Esophagus muscularis mucosa (tissue), 4 donors: ENCODE measurements at regions not wholly inside any gene's neighbourhood (a gene's known extent, or its start where the extent isn't known, plus 50 kb on each side); places are given as distances from the start of the nearest gene placed in this dataset.
"Not testable (repeated sequence)": the region's sequence is repeated elsewhere in the genome, so short reads cannot be mapped to it uniquely, and the experiment has no call there.

ENCODE experiments used
- DNase-seq: peaks from one replicate; pipeline ENCODE4 v3.0.0-alpha.2; 2017; ENCODE audit errors: extremely low spot score
- H3K27ac ChIP-seq, 4 donors: fragments of 200-600 bp; sonication (generic); replicated peaks in 1 of 4; 1 replicate in 3 of 4; 2 replicates in 1 of 4; pipeline ENCODE4 v1.5.1; 2016 to 2019; ENCODE audit warnings: mild to moderate bottlenecking in 1 of 4
- H3K27me3 ChIP-seq, 4 donors: fragments of 200-600 bp; sonication (generic); one replicate each; pipeline versions ENCODE4 v1.5.1 to v1.6.0; 2016 to 2019
- H3K36me3 ChIP-seq, 4 donors: fragments of 200-600 bp; sonication (generic); one replicate each; pipeline ENCODE4 v1.5.1; 2016 to 2019
- H3K4me1 ChIP-seq, 4 donors: fragments of 200-600 bp; sonication (generic); one replicate each; pipeline ENCODE4 v1.5.1; 2016 to 2019
- H3K4me3 ChIP-seq, 4 donors: fragments of 200-600 bp; sonication (generic); 1 replicate in 2 of 4; 2 replicates in 2 of 4; pipeline ENCODE4 v1.5.1; 2016 to 2019; ENCODE audit warnings: mild to moderate bottlenecking in 4 of 4, moderate library complexity in 1 of 4
- H3K9me3 ChIP-seq, 4 donors: fragments of 200-600 bp; sonication (generic); 1 replicate in 3 of 4; 2 replicates in 1 of 4; pipeline ENCODE4 v1.5.1; 2016 to 2019
- CTCF ChIP-seq, 3 experiments: fragments of 200-600 bp in 2 of 3; fragments of 450-650 bp in 1 of 3; sonication (generic) in 2 of 3; IDR thresholded peaks; one replicate each; pipeline ENCODE4 v1.5.1; 2017 to 2019; ENCODE audit warnings: antibody characterized with exemption in 3 of 3, mild to moderate bottlenecking in 2 of 3, moderate library complexity in 1 of 3
- EP300 ChIP-seq: sonication (generic); formaldehyde crosslinking; IDR thresholded peaks from one replicate; pipeline ENCODE4 v1.6.1; 2017; ENCODE audit warnings: antibody characterized with exemption
- POLR2A ChIP-seq: fragments of 450-650 bp; IDR thresholded peaks from one replicate; pipeline ENCODE4 v1.6.1; 2017; ENCODE audit warnings: antibody characterized with exemption, moderate library complexity, mild to moderate bottlenecking, low read depth
- POLR2AphosphoS5 ChIP-seq, 2 donors: sonication (generic); formaldehyde crosslinking; IDR thresholded peaks; one replicate each; pipeline ENCODE4 v1.6.1; 2017; ENCODE audit warnings: antibody characterized with exemption in 2 of 2
- WGBS: methylation state at CpG from one replicate; pipeline ENCODE4 v1.1.5; 2018; 5-methylcytosine and 5-hydroxymethylcytosine counted together
- intact Hi-C: fragments of 100-400 bp; cut with DNase I; formaldehyde crosslinking; loops from one replicate; pipeline ENCODE4 v1.15.1; 2023
- small RNA-seq, 3 donors: library from RNA; depleted of rRNA; stranded (forward); fragments of <200 nt; gene quantifications; one replicate each; pipeline ENCODE3, GENCODE V24; 2016

GRCh38 chr4:112086036-112086434 lies 59.2 kb upstream of the FAM241A start:
- Histone ChIP-seq H3K9me3 (no peaks in the 10 kb centered on the region), H3K27ac (no peak overlapping the region), H3K36me3 (no peaks in the 10 kb centered on the region), H3K4me1 (peaks cover 0 to 11% (median 0%) of the 10 kb centered on the region in 4 donors), H3K4me3 (no peak overlapping the region), H3K27me3 (no peaks in the 10 kb centered on the region)
- TF ChIP-seq POLR2A: no peak
- TF ChIP-seq CTCF (IDR thresholded peaks at IDR 0.05): no peak
- TF ChIP-seq POLR2AphosphoS5 (IDR thresholded peaks at IDR 0.05): no peak
- TF ChIP-seq EP300: no peak
- DNase-seq: no peak
- intact Hi-C loops: no loop called here

GRCh38 chr4:112086661-112087060 lies 58.6 kb upstream of the FAM241A start:
- H3K27ac ChIP-seq, H3K9me3 ChIP-seq, H3K4me3 ChIP-seq, DNase-seq, intact Hi-C loops, H3K36me3 ChIP-seq, H3K27me3 ChIP-seq: not testable (repeated sequence)
- peaks cover 0 to 11% (median 0%) of the 10 kb centered on the region in 4 donors for H3K4me1 ChIP-seq
- 92% methylated on average over 17 of the region's 17 CpGs for WGBS

- WGBS: 89% methylated on average over 2 of the region's 2 CpGs
- H3K36me3 ChIP-seq, intact Hi-C loops, H3K4me1 ChIP-seq, DNase-seq, H3K27ac ChIP-seq, H3K4me3 ChIP-seq, H3K27me3 ChIP-seq, H3K9me3 ChIP-seq: not testable (repeated sequence)
These were observed 52.9 kb upstream of the FAM241A start for GRCh38 chr4:112092330-112092729.

- DNase-seq: no peak
- Histone ChIP-seq H3K4me1 (no peaks in the 10 kb centered on the region), H3K9me3 (no peaks in the 10 kb centered on the region), H3K27me3 (no peaks in the 10 kb centered on the region), H3K36me3 (no peaks in the 10 kb centered on the region), H3K27ac (no peak overlapping the region), H3K4me3 (no peak overlapping the region)
- 97% methylated on average over 3 of the region's 3 CpGs for WGBS
- intact Hi-C loops: no loop called here
- TF ChIP-seq POLR2AphosphoS5 (IDR thresholded peaks at IDR 0.05) (no peak), CTCF (IDR thresholded peaks at IDR 0.05) (no peak), POLR2A (no peak), EP300 (no peak)
These were observed 51.5 kb upstream of the FAM241A start for GRCh38 chr4:112093636-112094202.

GRCh38 chr4:112094330-112094729 lies 50.9 kb upstream of the FAM241A start:
- Histone ChIP-seq H3K27me3 (no peaks in the 10 kb centered on the region), H3K9me3 (no peaks in the 10 kb centered on the region), H3K4me3 (no peak overlapping the region), H3K4me1 (peaks cover 0 to under 1% (median under 1%) of the 10 kb centered on the region in 4 donors), H3K27ac (no peak overlapping the region), H3K36me3 (no peaks in the 10 kb centered on the region)
- 60% methylated on average over 1 of the region's 1 CpG for WGBS
- no peak for DNase-seq
- intact Hi-C loops: no loop called here
- no peak for TF ChIP-seq POLR2AphosphoS5 (IDR thresholded peaks at IDR 0.05)
- TF ChIP-seq EP300: no peak
- no peak for TF ChIP-seq POLR2A

Small RNAs in the stretch of these regions (small RNA-seq; reads per million reads assigned to genes)
- 0 reads per million in 3 donors for gene MIR297
- gene RNU6-289P: 0 reads per million in 3 donors
